ENCODE measurements at regions not wholly inside any gene's neighbourhood (a gene's known extent, or its start where the extent isn't known, plus 50 kb on each side); places are given as distances from the start of the nearest gene placed in this dataset.

GRCh38 chr13:95403349-95404140, 102.3 kb upstream of the ABCC4 start:
- DNase-seq (ENCODE audit: low spot score) (no peak), ATAC-seq (ENCODE audit: low FRiP score) (peak; percentile 24)
- TF ChIP-seq CTCF (IDR thresholded peaks at IDR 0.05): no peak

- peak; percentile 77 for ATAC-seq (ENCODE audit: low FRiP score)
- peak in 2 of 3 donors; percentile 48 to 49 for TF ChIP-seq CTCF (IDR thresholded peaks at IDR 0.05)
- peak; percentile 79 for DNase-seq (ENCODE audit: low spot score)
Observed at GRCh38 chr13:95404141-95404882, 103.1 kb upstream of the ABCC4 start.

GRCh38 chr13:95406176-95406575, 104.9 kb upstream of the ABCC4 start:
- TF ChIP-seq CTCF (IDR thresholded peaks at IDR 0.05): no peak
- DNase-seq (ENCODE audit: low spot score) (no peak), ATAC-seq (ENCODE audit: low FRiP score) (no peak)

GRCh38 chr13:95411428-95412040, 110.3 kb upstream of the ABCC4 start:
- ATAC-seq (ENCODE audit: low FRiP score): no peak

GRCh38 chr13:95418946-95419345, 117.7 kb upstream of the ABCC4 start:
- TF ChIP-seq CTCF (IDR thresholded peaks at IDR 0.05): no peak
- no peak for ATAC-seq (ENCODE audit: low FRiP score)
- no peak for DNase-seq (ENCODE audit: low spot score)

More at GRCh38 chr13:95411428-95412040, 110.3 kb upstream of the ABCC4 start:
- TF ChIP-seq CTCF (IDR thresholded peaks at IDR 0.05): no peak
- no peak for DNase-seq (ENCODE audit: low spot score)

GRCh38 chr13:95420501-95420900, 119.2 kb upstream of the ABCC4 start:
- DNase-seq (ENCODE audit: low spot score) (no peak), ATAC-seq (ENCODE audit: low FRiP score) (peak; percentile 32)
- TF ChIP-seq CTCF (IDR thresholded peaks at IDR 0.05): no peak

Data from omental fat pad (tissue), 3 donors.